ENCODE measurements at regions not wholly inside any gene's neighbourhood (a gene's known extent, or its start where the extent isn't known, plus 50 kb on each side); places are given as distances from the start of the nearest gene placed in this dataset.
"Not testable (repeated sequence)": the region's sequence is repeated elsewhere in the genome, so short reads cannot be mapped to it uniquely, and the experiment has no call there.

GRCh38 chr5:169411786-169412430 is 111.0 kb upstream of the SLIT3 start:
- DNase-seq, result no peak

DNA sequence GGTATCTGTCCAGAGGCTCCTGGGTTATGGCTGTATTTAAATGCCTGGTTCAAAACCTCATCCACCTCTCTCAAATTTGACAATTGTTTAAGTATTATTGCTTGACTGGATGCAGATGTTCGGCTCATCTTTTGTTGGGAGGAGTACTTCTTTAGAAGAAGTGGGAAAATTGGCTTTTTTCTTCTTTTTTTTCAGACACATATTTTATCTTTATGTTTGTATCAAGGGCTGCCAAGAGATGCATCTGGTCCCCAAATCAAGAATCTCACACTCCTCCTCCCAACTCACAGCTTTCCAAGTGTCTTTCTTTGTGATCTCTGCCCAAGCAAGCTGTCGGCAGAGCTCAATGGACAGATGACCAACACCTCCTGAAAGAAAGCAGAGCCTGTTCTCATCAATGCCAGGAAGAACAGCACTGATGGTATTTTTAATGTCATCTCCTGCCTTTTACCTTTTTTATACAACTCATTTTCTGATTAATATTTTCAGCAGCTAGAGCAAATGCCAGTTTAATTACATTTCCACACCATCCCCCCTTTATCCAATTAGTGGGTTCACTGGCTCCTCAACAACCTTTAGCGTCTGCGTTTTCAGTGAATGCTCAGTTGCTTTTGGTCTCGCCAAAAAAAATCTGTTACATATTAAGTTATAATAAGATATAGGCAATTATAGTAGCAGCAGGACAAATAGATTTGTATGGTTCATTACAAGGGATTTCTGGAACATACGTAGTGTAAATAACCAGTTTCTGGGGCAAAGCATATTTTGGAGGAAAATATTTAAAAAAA is 110.3 kb upstream of the SLIT3 start:
- DNase-seq, result no peak

DNA sequence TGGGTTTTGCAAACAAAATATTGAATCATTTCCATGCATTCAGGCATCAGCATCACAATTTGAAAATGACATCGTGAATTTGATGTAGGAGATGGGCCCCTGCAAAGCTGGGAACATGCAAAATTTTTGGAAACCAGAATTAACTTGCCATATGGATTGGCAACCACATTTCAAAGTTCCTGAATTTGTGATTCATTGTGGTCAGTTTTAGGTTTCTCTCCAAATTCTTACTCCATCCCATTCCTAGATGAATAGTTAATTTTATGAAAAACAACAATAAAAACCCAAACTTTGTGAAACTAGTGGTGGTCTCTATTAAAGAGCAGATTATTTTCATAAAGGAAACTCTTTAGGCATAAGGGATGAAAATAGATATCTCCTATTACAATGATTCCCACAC is 107.8 kb upstream of the SLIT3 start:
- DNase-seq, result no peak

DNA sequence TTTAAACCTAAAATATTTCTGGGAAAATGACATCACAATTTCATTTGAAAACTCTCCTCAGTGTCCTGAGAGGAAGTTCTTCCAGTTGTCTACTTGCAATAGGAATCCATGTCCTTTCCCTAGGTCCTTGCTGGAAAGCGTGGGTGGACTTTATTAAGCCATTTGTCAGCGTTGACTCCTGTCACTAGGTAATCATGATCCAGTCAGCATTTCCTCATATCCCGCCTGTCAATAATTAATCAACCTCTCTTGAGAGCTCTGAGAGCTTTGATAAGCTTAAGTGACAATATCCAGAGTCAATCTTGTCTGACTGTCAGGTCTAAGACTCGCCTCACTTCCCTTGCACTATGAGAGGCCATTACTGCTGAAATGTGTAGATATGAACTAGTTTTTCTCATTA is 107.2 kb upstream of the SLIT3 start:
- no peak for DNase-seq

- DNase-seq, result no peak
Observed at GRCh38 chr5:169404223-169404622, 103.3 kb upstream of the SLIT3 start.

- DNase-seq, result no peak
Observed at GRCh38 chr5:169398515-169398914, 97.6 kb upstream of the SLIT3 start.

DNA sequence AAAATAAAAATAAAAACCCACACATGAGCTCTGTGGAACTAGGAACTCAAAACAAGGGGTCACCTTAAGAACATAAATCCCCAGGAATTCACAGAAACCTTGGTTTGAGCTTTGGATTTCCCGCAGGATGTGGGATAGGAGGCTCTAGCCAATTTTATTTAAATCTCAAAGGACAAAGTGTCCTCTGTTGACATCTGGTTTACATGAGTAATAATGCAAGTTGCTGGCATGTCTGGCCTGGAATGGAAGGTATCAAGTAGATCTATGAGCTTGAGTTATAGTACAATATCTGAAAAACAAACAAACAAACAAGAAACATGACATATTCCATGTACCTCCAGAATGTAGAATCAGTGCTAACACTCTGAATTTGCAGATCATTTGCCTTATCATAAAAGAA is 94.2 kb upstream of the SLIT3 start:
- DNase-seq, result no peak

GRCh38 chr5:169394371-169394770 is 93.4 kb upstream of the SLIT3 start:
- no peak for DNase-seq

DNA sequence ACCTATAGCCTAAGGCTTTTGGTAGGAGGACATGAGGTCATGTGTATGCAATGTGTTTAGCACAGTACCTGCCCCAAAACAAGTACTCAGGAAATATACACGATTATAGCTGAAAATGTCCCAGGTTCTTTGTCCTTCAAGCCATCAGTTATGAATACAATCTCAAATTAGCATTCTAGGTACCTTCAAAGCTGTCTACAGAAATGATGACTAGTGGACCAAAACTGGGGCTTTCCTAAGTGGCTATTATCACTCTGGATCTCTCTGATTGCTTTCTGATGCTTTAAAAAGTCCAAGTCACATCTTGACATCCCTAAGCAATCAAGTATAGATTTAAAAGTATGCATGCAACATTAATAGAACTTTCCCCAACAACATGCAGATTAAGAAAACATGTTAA is 93.0 kb upstream of the SLIT3 start:
- no peak for DNase-seq

DNA sequence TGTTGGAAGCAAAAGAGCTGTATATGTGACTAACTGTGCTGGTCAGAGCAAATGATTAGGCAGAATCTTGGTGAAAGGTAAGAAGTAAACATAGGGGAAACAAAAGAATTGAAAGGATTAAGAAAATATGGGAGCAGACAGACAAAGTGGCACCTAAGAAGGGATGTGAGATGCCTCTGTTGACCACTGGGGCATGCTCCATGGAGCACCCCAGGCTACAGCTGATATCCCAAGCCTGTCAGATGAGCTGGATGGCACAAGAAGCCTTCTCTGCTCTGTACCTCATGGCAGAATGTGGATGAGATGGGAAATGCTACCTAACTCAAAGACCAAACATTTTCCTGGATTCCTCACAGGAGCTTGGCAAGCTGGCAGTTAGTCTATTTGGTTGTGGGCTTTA is 89.3 kb upstream of the SLIT3 start:
- no peak for DNase-seq

DNA sequence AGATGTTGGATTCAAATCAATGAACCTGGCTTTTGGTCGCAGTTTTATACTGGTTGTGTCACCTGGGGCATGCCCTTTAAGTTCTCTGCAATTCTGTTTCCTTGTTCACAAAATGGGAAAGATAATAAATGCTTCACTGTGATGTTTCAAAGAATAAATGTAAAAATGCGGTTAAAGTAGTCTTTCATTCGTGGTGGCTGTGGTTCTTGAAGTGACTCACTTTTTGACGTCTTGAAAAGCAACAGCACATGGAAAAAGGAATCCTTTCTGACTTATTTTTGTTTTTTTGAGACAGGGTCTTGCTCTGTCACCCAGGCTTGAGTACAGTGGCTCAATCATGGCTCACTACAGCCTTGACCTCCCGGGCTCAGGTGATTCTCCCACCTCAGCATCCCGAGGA is 88.4 kb upstream of the SLIT3 start:
- DNase-seq, result no peak

GRCh38 chr5:169385636-169386035 is 84.7 kb upstream of the SLIT3 start:
- no peak for DNase-seq

DNA sequence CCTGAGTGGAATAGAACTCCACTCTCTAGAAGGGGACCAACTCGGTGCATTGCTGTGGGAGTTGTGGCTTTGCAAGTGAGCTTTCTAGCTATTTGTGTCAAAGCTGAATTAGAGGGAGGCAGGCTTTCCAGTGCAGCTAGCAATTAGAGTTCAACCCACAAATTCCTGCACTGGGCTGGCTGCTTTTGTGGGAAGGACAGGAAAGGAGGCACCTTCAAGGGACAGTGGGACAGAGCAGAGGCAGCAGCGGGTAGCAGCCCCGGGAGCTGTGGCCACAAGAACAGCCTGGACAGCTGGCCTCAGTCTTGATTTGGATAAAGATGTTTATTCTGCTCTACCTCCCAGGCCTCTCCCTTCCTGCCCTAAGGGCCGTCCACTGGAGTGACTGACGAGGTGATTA is 83.7 kb upstream of the SLIT3 start:
- no peak for DNase-seq

GRCh38 chr5:169374761-169375160 is 73.8 kb upstream of the SLIT3 start:
- peak; percentile 69 for DNase-seq

GRCh38 chr5:169374111-169374510 is 73.2 kb upstream of the SLIT3 start:
- no peak for DNase-seq

GRCh38 chr5:169371801-169372200 is 70.9 kb upstream of the SLIT3 start:
- DNase-seq, result not testable (repeated sequence)

DNA sequence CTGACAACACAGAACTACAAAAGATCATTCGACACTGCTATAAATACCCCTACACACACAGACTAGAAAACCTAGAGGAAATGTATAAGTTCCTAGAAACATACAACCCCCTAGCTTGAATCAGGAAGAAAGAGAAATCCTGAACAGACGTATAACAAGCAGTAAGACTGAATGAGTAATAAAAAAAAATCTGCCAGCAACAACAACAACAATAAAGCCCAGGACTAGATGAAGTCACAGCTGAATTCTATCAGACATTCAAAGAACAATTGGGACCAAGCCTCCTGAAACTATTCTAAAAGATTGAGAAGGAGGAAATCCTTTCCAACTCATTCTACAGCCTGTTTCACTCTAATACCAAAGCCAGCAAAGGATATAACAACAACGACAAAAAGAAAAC is 68.2 kb upstream of the SLIT3 start:
- no peak for DNase-seq

GRCh38 chr5:169367861-169368260 is 66.9 kb upstream of the SLIT3 start:
- no peak for DNase-seq

- DNase-seq, result no peak
Observed at GRCh38 chr5:169357291-169357690, 56.4 kb upstream of the SLIT3 start.

- DNase-seq, result no peak
Observed at GRCh38 chr5:169356811-169357210, 55.9 kb upstream of the SLIT3 start.

GRCh38 chr5:169356181-169356580 is 55.2 kb upstream of the SLIT3 start:
- no peak for DNase-seq

DNA sequence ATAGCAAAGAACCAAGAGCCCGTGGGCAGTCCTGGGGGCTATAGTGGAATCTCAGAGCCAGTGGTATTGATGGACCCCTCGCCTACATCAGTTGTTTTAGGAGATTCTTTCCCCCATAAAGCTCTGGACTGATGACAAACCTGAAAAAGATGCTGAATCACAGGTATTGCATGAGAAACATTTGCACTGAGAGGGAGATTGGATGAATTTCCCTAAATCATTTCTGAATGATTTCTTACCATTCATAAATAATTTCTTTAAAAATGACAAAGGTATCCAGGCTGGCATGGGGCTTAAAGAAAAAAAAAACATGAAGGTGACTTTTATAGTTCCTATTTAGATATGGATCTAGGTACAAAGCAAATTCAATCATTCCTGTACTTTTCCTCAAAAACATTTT is 54.0 kb upstream of the SLIT3 start:
- peak; percentile 15 for DNase-seq

- no peak for DNase-seq
Observed at GRCh38 chr5:169354263-169354662, 53.3 kb upstream of the SLIT3 start.

DNA sequence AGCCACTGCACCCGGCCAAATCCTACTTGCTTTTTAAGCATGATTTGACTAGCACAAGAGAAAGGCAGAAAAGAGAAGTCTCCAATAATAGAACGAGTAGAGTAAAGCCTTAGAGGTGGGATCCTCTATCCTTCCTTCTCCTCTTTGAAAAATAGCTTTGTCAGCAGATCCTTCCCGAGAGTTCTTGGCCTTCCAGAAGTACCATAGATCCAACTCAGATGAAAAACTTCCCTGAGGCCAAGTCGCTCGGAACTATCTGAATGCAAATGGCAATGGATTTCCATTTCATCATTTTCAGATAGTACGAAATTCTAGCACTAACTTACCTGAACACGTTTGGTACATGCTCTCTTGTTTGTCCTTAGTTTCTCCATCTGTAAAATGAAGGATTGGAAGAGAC is 52.0 kb upstream of the SLIT3 start:
- no peak for DNase-seq

- no peak for DNase-seq
Observed at GRCh38 chr5:169351721-169352120, 50.8 kb upstream of the SLIT3 start.

All from kidney glomerular epithelial cell (primary cell).